HUES48 (cell line): ENCODE measurements at regions not wholly inside any gene's neighbourhood (a gene's known extent, or its start where the extent isn't known, plus 50 kb on each side); places are given as distances from the start of the nearest gene placed in this dataset.

Experiments used
- H3K27ac ChIP-seq: one replicate; pipeline ENCODE4 v1.7.0; 2013; ENCODE audit warnings: low read depth, low read length, inconsistent platforms
- H3K27me3 ChIP-seq: 2 replicates; pipeline ENCODE4 v1.6.1; 2013; ENCODE audit warnings: mild to moderate bottlenecking, low read length; ENCODE audit not compliant: control insufficient read depth, insufficient read depth
- H3K36me3 ChIP-seq: 2 replicates; pipeline ENCODE4 v1.6.1; 2013; ENCODE audit warnings: low read length; ENCODE audit not compliant: control insufficient read depth, insufficient read depth
- H3K4me1 ChIP-seq: 2 replicates; pipeline ENCODE4 v1.6.1; 2013; ENCODE audit warnings: mild to moderate bottlenecking, low read length; ENCODE audit not compliant: control insufficient read depth, insufficient read depth
- H3K4me3 ChIP-seq: 2 replicates; pipeline ENCODE4 v1.5.1; 2013; ENCODE audit warnings: mild to moderate bottlenecking, low read depth, low read length
- H3K9ac ChIP-seq: 2 replicates; pipeline ENCODE4 v1.6.1; 2013; ENCODE audit warnings: mild to moderate bottlenecking, low read depth, low read length, moderate library complexity
- H3K9me3 ChIP-seq: 2 replicates; pipeline ENCODE4 v1.6.1; 2013; ENCODE audit warnings: low read length; ENCODE audit not compliant: control insufficient read depth, insufficient read depth

DNA sequence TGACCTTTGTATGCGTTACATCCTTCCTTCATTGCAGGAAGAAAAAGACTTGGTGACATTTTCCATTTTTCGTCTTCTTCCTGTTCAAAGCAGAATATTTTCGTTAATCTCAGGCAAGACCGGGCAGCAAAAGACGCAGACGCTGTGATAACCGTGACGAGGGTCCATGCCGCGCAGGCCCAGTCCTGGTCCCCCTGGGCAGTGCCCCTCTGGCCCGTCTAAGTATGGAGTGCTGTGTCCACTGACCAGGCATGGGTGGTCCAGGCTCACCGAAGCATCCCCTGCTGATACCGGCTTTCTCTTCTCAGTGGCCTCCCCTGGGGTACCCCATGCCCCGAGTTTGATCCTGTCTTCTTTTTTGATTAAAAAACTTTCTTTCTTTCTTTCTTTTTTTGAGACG lies 135.2 kb upstream of the ASB18 start:
- no peak overlapping the region for H3K9ac ChIP-seq
- H3K27me3 ChIP-seq, result no peaks in the 10 kb centered on the region
- H3K4me3 ChIP-seq, result no peak overlapping the region
- no peaks in the 10 kb centered on the region for H3K9me3 ChIP-seq
- no peaks in the 10 kb centered on the region for H3K36me3 ChIP-seq
- no peak overlapping the region for H3K27ac ChIP-seq
- H3K4me1 ChIP-seq, result peaks cover 11% of the 10 kb centered on the region

DNA sequence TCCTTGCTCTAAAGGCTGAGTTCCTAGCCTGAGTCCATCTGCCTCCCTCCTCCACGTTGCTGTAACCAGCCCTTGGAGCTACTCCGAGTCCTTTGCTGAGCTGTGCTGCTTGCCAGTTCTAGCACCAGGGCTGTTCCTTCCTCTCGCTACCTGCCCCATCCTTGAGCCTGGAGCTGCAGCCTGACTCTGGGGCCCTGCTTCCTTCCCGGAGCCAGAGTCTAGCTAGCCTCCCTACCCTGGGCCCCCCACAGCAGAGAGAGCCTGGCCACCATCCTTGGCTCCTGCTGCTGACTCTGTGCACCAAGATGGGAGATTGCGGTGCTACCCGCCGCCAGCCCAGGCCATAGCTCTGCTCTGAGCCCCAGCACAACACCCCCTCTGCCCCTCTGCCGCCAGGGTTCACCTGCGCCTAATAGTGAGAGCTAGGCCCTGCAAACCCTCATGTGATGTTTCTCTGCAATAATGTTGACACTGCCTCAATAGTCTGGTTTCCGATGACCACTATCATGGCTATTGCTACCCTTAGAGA lies 135.9 kb upstream of the ASB18 start:
- no peaks in the 10 kb centered on the region for H3K9me3 ChIP-seq
- no peak overlapping the region for H3K9ac ChIP-seq
- H3K4me3 ChIP-seq, result no peak overlapping the region
- H3K4me1 ChIP-seq, result peaks cover 11% of the 10 kb centered on the region
- H3K27me3 ChIP-seq, result no peaks in the 10 kb centered on the region
- no peaks in the 10 kb centered on the region for H3K36me3 ChIP-seq
- H3K27ac ChIP-seq, result no peak overlapping the region

DNA sequence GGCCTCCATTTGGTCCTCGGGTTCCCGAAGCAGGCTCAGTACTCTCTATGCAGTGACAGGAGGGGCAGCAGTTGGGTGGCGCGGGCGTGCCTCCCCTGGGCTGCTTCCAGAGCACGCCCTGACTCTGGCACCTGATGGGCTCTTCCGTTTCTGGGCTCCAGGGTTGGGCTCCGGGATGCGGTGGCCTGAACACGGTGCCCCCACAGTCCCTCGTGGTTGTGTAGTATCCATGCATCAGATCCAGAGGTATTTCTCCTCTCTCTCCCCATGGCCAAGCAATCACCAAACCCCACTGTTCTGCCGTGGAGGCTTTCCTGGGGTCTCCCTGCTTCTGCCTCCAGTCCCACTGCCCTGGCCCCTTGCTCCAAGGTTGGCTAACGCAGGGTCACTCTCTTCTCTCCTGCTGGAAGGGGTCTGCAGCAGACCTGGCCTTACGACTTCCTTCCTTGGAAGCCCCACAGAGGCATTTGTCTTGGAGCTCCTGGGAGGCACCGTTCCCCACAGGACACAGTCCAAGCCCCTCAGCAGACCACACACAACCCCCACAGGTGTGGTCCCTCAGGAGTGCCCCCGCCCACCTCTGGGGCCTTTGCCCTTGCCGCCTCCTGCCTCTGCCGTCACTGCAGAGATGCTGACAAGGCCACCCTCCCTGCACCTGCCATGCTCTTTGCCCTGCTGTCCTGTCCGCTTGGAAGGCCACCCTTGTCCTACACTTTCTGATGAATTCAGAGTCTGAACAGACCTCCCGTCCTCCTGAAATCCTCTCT lies 136.6 kb upstream of the ASB18 start:
- Histone ChIP-seq H3K27me3 (no peaks in the 10 kb centered on the region), H3K9ac (no peak overlapping the region), H3K4me3 (no peak overlapping the region), H3K27ac (no peak overlapping the region), H3K4me1 (peaks cover 11% of the 10 kb centered on the region), H3K36me3 (no peaks in the 10 kb centered on the region), H3K9me3 (no peaks in the 10 kb centered on the region)

DNA sequence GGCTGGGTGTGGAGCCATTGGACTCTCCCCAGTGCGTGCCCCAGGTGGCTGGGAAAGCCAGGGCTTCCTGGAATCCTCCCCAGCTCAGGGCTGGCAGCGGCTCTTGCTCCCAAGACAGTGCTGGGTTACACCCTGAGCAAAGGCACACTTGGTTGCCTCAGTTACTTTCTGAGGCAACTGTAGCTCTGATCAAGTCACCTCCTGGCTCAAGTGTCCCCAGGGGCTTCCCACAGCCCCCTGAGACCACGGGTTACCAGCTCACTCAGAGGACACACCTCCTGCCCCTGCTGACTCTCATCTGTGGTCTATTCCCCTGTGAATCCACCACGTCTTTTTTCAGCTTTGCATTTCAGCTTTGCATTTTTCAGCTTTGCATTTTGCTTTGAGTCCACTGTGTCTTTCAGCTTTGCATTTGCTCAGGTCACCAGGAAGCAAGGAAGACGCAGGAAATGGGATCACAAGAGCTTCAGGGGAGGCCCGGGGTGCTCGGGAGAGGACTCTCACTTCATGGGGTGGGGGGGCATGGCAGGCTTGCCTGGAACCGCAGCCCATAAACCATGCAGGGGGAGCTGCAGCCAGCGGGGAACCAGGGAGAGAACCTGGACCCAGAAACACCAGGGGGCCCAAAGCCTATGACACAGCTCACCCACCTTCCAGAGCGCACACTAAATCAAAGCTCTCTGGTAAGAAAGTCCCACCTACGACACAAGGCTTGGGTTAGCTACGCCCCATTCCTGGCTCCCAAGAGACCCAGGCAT lies 138.0 kb upstream of the ASB18 start:
- Histone ChIP-seq H3K4me1 (peaks cover 9% of the 10 kb centered on the region), H3K4me3 (no peak overlapping the region), H3K27ac (no peak overlapping the region), H3K9ac (no peak overlapping the region), H3K9me3 (no peaks in the 10 kb centered on the region), H3K27me3 (no peaks in the 10 kb centered on the region), H3K36me3 (no peaks in the 10 kb centered on the region)

DNA sequence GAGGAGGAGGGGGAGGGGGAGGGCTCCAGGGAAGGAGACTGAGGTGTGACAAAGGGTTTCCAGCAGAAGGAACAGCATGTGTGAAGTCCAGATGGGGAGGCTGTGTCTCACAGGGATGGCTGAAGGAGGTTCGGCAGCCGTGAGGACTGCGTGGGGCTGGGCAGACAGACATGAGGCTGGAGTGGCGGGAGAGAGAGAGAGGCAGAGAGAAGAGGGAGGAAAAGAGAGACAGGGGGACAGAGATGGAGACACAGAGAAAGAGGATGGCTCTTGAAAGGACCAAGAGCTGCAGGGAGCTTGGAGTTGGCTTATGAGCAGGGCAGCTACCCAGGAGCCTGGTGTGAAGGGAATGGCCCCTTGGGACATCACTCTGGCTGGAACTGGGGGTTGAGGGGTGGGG lies 138.9 kb upstream of the ASB18 start:
- Histone ChIP-seq H3K27me3 (no peaks in the 10 kb centered on the region), H3K9ac (no peak overlapping the region), H3K9me3 (no peaks in the 10 kb centered on the region), H3K27ac (no peak overlapping the region), H3K36me3 (no peaks in the 10 kb centered on the region), H3K4me3 (no peak overlapping the region), H3K4me1 (peaks cover 4% of the 10 kb centered on the region)

DNA sequence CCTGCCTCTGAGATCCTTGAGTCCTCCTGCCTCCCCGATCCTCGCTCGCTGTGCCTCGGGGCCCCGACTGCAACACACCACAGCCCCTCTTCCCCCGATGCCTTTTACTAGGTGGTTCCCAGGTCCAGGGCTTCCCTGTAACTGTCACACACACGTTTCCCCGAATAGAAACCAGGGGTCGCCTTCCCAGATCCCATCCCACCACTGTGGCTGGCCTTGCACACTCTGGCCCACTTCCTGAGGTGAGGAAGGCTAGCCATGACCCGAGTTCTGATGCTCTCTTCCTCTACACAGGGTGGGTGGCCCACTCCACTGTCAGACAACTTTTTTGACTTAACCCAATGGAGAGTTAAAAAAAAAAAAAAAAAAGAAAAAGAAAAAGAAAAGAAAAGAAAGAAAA lies 139.6 kb upstream of the ASB18 start:
- no peaks in the 10 kb centered on the region for H3K27me3 ChIP-seq
- H3K36me3 ChIP-seq, result no peaks in the 10 kb centered on the region
- H3K4me1 ChIP-seq, result peaks cover 4% of the 10 kb centered on the region
- H3K9ac ChIP-seq, result no peak overlapping the region
- no peaks in the 10 kb centered on the region for H3K9me3 ChIP-seq
- no peak overlapping the region for H3K27ac ChIP-seq
- H3K4me3 ChIP-seq, result no peak overlapping the region

DNA sequence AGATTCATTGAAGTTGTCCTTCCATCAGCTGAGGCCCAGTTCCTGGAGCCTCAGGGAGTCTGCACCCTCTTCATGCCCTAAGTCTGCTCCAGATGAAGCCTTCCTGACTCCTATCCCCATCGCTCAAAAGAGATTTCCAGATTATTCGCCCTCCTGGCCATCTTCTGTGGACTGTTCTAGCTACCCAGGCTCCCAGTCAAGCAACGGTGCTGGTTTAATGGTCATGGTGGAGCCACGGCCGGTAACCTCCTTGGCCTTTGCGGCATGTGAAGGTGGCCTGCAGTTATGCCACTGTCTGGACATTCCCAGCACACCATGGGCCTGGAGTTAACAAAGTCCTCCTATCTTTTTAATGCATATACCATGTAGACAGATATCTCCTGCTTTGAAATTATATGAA lies 140.1 kb upstream of the ASB18 start:
- Histone ChIP-seq H3K36me3 (no peaks in the 10 kb centered on the region), H3K4me1 (peaks cover 4% of the 10 kb centered on the region), H3K4me3 (no peak overlapping the region), H3K9me3 (no peaks in the 10 kb centered on the region), H3K9ac (no peak overlapping the region), H3K27me3 (no peaks in the 10 kb centered on the region), H3K27ac (no peak overlapping the region)

DNA sequence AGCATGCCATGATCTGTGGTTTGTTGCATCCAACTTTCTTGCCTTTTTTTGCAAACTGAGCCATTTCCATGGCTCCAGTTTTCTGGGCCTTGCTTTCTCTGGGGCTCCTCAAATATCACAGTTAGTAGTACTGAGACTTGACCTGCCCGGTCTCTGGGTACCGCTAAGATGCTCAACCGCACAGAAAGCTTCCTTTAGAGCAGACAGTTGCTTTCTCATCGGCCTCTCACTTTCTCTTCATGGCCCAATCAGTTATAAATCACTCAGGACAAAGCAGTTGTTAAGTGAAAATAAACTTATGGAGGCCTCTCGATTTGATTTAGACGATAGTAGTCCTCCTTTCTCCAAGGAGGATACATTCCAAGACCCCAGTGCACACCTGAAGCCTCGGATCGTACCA lies 141.2 kb upstream of the ASB18 start:
- Histone ChIP-seq H3K4me3 (no peak overlapping the region), H3K27ac (no peak overlapping the region), H3K9ac (no peak overlapping the region), H3K27me3 (no peaks in the 10 kb centered on the region), H3K9me3 (no peaks in the 10 kb centered on the region), H3K4me1 (peaks cover 4% of the 10 kb centered on the region), H3K36me3 (no peaks in the 10 kb centered on the region)

DNA sequence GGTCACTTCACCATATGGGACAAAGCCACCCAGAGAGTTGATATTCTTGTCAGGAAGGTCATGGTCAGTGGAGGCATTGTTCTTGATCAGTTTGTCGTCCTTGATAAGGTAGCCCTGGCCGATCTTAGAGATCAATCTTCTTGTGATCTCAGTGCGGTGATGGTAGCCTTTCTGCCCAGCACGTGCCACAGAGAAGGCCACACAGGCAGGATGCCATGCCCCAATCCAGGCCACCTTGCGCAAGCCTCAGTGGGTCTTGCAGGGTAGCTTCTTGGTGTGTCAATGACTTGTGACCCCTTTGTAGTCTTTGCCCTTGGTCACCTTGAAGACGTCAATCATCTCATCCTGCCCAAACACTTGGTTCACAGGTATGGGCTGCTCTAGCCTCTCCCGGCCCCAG lies 143.9 kb upstream of the ASB18 start:
- Histone ChIP-seq H3K9me3 (no peaks in the 10 kb centered on the region), H3K9ac (no peak overlapping the region)

DNA sequence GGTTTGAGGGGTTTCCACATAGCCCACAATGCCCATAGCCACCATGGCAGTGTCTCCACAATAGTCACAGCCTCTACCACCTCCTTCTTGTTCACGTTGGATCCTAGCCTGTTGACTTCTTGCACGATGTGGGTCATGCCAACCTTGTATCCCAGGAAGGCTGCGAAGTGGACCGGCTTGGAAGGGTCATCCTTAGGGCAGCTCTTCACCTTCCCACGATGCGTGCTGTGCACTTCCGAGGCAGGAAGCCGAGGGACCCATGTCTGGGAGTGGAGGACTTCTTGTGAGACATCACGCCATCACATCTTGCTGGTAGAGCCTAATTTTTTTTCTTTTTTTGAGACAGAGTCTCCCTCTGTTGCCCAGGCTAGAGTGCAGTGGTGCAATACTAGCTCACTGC lies 144.6 kb upstream of the ASB18 start:
- no peaks in the 10 kb centered on the region for H3K27me3 ChIP-seq
- H3K9ac ChIP-seq, result no peak overlapping the region
- H3K4me1 ChIP-seq, result no peaks in the 10 kb centered on the region
- H3K36me3 ChIP-seq, result no peaks in the 10 kb centered on the region
- H3K27ac ChIP-seq, result no peak overlapping the region
- H3K9me3 ChIP-seq, result no peaks in the 10 kb centered on the region
- no peak overlapping the region for H3K4me3 ChIP-seq

More for the DNA sequence above, 143.9 kb upstream of the ASB18 start:
- Histone ChIP-seq H3K4me1 (no peaks in the 10 kb centered on the region), H3K4me3 (no peak overlapping the region), H3K27ac (no peak overlapping the region), H3K36me3 (no peaks in the 10 kb centered on the region), H3K27me3 (no peaks in the 10 kb centered on the region)
